SW 1271 (cell line): ENCODE measurements at regions not wholly inside any gene's neighbourhood (a gene's known extent, or its start where the extent isn't known, plus 50 kb on each side); places are given as distances from the start of the nearest gene placed in this dataset.

ENCODE experiments used
- DNase-seq, 2 experiments: peaks; one replicate each; lab custom pipeline; 2025; lab: John Stamatoyannopoulos, UW

GRCh38 chr2:59920961-59921360, 632.5 kb downstream of the BCL11A start:
- DNase-seq: no peak

- DNase-seq: no peak
Measured at GRCh38 chr2:59920307-59920706, 633.1 kb downstream of the BCL11A start.

GRCh38 chr2:59919579-59919978, 633.9 kb downstream of the BCL11A start:
- DNase-seq: no peak

GRCh38 chr2:59912042-59912441, 641.4 kb downstream of the BCL11A start:
- no peak for DNase-seq

GRCh38 chr2:59910166-59910565, 643.3 kb downstream of the BCL11A start:
- no peak for DNase-seq

- DNase-seq: no peak
Measured at GRCh38 chr2:59909147-59909546, 644.3 kb downstream of the BCL11A start.

GRCh38 chr2:59905731-59906130, 647.7 kb downstream of the BCL11A start:
- no peak for DNase-seq

- no peak for DNase-seq
Measured at GRCh38 chr2:59903994-59904544, 649.4 kb downstream of the BCL11A start.

- DNase-seq: no peak
Measured at GRCh38 chr2:59900728-59901452, 652.6 kb downstream of the BCL11A start.

GRCh38 chr2:59899692-59900091, 653.8 kb downstream of the BCL11A start:
- DNase-seq: no peak

GRCh38 chr2:59896499-59897245, 656.8 kb downstream of the BCL11A start:
- DNase-seq: no peak

- no peak for DNase-seq
Measured at GRCh38 chr2:59893612-59894011, 659.8 kb downstream of the BCL11A start.

GRCh38 chr2:59892398-59892797, 661.1 kb downstream of the BCL11A start:
- no peak for DNase-seq

GRCh38 chr2:59889305-59889704, 664.1 kb downstream of the BCL11A start:
- no peak for DNase-seq

- DNase-seq: no peak
Measured at GRCh38 chr2:59888706-59889105, 664.7 kb downstream of the BCL11A start.

- no peak for DNase-seq
Measured at GRCh38 chr2:59888015-59888414, 665.4 kb downstream of the BCL11A start.

- DNase-seq: no peak
Measured at GRCh38 chr2:59887366-59887765, 666.1 kb downstream of the BCL11A start.

GRCh38 chr2:59886759-59887158, 666.7 kb downstream of the BCL11A start:
- DNase-seq: no peak

- no peak for DNase-seq
Measured at GRCh38 chr2:59885541-59885940, 667.9 kb downstream of the BCL11A start.

GRCh38 chr2:59884166-59884565, 669.3 kb downstream of the BCL11A start:
- no peak for DNase-seq

GRCh38 chr2:59882822-59883221, 670.6 kb downstream of the BCL11A start:
- DNase-seq: no peak

GRCh38 chr2:59882279-59882678, 671.2 kb downstream of the BCL11A start:
- no peak for DNase-seq

GRCh38 chr2:59881218-59881617, 672.2 kb downstream of the BCL11A start:
- DNase-seq: no peak
